ENCODE measurements at regions not wholly inside any gene's neighbourhood (a gene's known extent, or its start where the extent isn't known, plus 50 kb on each side); places are given as distances from the start of the nearest gene placed in this dataset.
"Not testable (repeated sequence)": the region's sequence is repeated elsewhere in the genome, so short reads cannot be mapped to it uniquely, and the experiment has no call there.

GRCh38 chr13:88718781-88719180 lies 1047.6 kb downstream of the SLITRK5 start:
- DNase-seq (ENCODE audit: low read depth) = no peak

GRCh38 chr13:88726075-88726474 lies 1054.9 kb downstream of the SLITRK5 start:
- no peak for DNase-seq (ENCODE audit: low read depth)

DNA sequence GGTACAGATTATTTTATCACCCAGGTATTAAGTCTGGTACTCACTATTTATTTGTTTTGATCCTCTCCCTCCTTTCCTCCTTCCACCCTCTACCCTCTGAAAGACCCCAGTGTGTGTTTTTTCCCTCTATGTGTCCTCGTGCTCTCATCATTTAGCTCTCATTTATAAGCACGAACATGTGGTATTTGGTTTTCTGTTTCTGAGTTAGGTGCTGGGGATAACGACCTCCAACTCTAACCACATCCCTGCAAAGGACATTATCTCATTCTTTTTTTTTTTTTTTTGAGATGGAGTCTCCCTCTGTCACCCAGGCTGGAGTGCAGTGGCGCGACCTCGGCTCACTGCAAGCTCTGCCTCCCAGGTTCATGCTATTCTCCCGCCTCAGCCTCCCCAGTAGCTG lies 1056.1 kb downstream of the SLITRK5 start:
- not testable (repeated sequence) for DNase-seq (ENCODE audit: low read depth)

- DNase-seq (ENCODE audit: low read depth) = no peak
Measured at GRCh38 chr13:88729605-88730004, 1058.4 kb downstream of the SLITRK5 start.

DNA sequence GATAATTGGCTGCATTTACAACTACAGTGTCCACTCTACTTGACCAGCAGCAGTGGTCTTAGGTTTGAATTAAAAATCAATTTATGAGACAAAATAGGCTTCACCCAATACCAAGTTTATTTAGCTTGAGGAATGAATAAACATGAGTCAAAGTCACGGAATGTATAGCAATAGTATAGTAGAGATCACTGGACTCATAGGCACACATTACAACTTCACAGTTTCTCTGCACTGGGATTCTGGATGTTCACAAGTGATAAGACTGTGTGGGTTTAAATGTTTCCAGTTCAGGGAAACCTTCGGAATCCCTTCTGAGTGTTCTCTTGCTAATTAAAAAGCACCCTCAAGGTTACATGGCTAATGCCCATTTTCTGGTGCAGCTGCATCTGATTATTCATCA lies 1064.9 kb downstream of the SLITRK5 start:
- DNase-seq (ENCODE audit: low read depth) = no peak

- no peak for DNase-seq (ENCODE audit: low read depth)
Measured at GRCh38 chr13:88739195-88739594, 1068.0 kb downstream of the SLITRK5 start.

GRCh38 chr13:88744289-88744688 lies 1073.1 kb downstream of the SLITRK5 start:
- DNase-seq (ENCODE audit: low read depth) = no peak

DNA sequence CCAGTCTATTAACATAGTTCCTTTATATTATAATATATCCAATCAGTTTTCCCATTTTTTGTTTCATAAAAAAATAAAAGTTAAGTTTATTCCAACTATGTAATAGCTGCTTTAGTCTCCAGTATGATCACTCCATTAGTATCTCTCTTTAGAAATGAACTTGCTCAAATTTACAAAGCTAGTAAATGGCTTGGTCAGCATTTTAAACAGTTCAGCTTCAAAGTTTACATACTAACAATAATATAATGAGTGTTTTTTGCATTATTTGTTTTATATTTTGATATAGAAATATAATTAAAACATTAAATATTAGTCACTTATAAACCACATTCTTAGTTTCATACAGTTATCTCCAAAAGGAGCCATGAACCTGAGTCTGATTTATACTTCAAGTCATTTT lies 1073.8 kb downstream of the SLITRK5 start:
- no peak for DNase-seq (ENCODE audit: low read depth)

DNA sequence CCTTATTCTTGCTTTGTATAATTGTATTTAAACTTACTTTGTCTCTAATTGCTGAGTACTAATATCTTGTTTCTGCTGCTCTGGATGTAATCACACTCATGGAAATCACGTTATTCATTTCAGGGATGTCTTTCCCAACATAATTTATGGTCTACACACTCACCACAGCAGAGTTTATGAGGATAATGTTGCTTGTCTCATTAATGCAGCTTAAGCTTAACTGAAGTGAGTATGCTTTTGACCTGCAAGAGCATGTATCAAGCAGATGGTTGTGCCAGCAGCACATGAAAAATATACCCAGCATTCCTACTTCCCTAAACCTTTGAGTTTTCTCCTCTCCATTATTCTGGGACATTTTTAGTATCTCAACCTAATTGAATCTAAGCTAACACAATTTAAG lies 1080.9 kb downstream of the SLITRK5 start:
- DNase-seq (ENCODE audit: low read depth) = no peak

DNA sequence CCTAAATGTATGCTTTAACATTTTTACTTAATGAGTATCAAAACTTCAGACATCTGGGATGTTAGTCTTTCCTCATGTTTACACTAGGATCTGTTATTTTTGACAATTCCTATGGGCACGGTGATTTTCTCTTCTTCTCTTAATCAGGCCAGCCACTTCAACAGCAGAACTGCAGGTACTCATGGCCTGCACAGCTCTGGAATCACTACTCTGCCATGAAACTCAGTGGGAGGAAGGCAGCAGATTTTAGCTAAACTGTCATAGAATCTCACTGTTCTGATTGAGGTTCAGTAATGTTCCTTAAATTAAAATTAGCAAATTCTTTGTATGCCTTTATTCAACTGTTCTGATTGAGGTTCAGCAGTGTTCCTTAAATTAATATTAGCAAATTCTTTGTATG lies 1083.0 kb downstream of the SLITRK5 start:
- no peak for DNase-seq (ENCODE audit: low read depth)

DNA sequence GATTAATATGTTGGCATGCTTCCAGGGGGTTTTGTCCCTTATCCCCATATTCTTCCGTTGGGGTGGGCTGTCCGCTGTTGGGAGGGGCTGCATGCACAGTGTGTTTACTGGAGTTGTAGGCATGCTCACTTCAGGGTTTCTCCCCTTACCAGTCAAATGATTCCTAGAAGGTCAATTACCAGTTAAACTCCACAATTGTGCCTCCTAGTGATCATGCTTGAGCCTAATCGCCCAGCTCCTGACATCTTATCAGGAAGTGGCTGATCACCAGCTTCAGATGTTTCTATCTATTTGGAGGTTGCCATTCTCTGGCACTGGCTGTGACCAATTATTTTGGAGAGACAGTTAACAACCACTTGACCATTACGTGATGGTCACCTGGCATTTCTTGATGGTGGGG lies 1090.0 kb downstream of the SLITRK5 start:
- DNase-seq (ENCODE audit: low read depth) = no peak

GRCh38 chr13:88764103-88764502 lies 1092.9 kb downstream of the SLITRK5 start:
- no peak for DNase-seq (ENCODE audit: low read depth)

DNA sequence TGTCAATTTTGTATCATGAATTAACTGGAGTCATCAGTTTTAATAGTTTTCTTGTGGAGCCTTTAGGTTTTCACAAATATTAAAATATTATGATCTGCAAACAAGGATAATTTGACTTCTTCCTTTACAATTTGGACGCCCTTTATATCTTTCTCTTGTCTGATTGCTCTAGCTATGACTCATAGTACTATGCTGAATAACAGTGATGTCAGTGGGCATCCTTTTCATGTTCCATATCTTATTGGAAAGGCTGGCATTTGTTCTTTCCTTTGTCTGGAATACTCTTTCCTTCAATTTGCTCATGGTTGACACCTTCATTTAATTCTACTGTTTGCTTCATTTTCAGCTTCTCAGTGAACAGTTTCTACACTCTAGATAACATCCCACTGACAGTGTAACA lies 1129.3 kb downstream of the SLITRK5 start:
- no peak for DNase-seq (ENCODE audit: low read depth)

GRCh38 chr13:88801361-88801760 lies 1130.2 kb downstream of the SLITRK5 start:
- DNase-seq (ENCODE audit: low read depth) = no peak

GRCh38 chr13:88802886-88803285 lies 1131.7 kb downstream of the SLITRK5 start:
- no peak for DNase-seq (ENCODE audit: low read depth)

DNA sequence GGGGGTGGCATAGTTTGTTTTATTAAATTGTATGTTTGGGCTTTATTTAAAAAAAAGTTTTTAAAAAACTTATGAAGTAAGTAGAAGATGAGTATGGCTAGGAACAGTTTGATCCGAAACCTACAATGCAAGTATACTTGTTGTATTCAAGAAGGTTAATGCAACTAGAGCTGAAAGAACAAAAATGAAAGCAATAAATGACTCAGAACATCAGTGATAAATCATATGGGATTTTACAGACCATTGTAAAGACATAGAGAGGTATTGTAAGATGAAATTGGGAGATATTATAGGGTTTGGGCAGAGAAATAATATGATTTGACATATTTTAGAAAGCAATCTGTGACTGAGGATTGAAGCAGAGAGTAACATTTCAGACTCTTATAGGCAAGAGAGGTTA lies 1135.3 kb downstream of the SLITRK5 start:
- DNase-seq (ENCODE audit: low read depth) = no peak

- DNase-seq (ENCODE audit: low read depth) = no peak
Measured at GRCh38 chr13:88817560-88817959, 1146.4 kb downstream of the SLITRK5 start.

- no peak for DNase-seq (ENCODE audit: low read depth)
Measured at GRCh38 chr13:88823114-88823513, 1151.9 kb downstream of the SLITRK5 start.

DNA sequence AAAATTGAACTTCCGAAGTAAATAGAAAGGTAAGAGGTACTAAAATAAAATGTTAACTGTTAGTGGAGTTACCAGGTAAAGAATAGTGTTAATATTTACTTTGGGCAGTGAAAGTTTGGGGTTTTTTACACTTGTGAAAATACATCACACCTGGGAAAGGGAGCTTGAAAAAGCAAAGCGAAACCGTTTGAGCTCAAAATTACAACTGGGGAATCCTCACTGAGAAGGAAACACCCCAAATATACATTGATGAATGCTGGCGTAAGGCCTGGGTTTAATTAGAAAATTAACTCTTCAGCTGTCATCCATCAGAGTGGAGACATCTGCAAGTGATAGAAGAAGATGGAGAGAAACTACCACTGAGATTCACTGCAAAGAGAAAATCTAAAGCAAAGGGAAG lies 1153.0 kb downstream of the SLITRK5 start:
- DNase-seq (ENCODE audit: low read depth) = no peak

DNA sequence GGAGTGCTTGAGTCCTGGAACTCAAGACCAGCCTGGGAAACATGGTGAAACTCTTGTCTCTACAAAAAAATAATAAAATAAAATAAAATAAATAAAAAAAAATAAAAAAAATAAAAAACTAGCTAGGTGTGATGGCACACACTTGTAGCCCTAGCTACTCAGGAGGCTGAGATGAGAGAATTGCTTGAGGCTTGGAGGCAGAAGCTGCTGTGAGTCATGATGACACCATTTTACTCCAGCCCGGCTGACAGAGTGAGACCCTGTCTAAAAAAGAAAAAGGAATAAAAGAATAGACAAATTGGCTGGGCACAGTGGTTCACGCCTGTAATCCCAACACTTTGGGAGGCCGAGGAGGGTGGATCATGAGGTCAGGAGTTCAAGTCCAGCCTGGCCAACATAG lies 1168.9 kb downstream of the SLITRK5 start:
- no peak for DNase-seq (ENCODE audit: low read depth)

- not testable (repeated sequence) for DNase-seq (ENCODE audit: low read depth)
Measured at GRCh38 chr13:88852293-88852692, 1181.1 kb downstream of the SLITRK5 start.

- no peak for DNase-seq (ENCODE audit: low read depth)
Measured at GRCh38 chr13:88857256-88857655, 1186.1 kb downstream of the SLITRK5 start.

DNA sequence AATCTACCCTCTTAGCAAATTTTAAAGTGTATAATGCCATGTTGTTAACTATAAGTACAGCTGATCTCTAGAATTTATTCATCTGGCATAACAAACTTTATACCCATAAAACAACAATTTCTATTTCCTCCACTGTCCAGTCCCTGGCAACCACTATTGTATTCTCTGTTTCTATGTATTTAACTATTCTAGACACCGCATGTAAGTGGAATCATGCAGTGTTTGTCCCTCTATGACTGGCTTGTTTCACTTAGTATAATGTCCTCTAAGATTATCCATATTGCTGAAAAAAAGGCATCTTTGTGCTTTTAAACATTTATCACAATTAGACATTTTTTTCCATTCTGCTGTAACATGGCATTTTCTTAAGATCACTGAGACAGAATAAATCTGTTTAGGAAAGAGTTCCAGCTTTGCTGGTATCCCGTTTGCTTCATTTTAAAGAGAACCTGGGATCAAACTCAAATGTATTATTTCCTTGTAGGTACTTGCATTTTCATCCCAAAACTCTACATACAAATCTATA lies 1191.0 kb downstream of the SLITRK5 start:
- no peak for DNase-seq (ENCODE audit: low read depth)

- DNase-seq (ENCODE audit: low read depth) = no peak
Measured at GRCh38 chr13:88863116-88863515, 1191.9 kb downstream of the SLITRK5 start.

- DNase-seq (ENCODE audit: low read depth) = no peak
Measured at GRCh38 chr13:88866195-88866594, 1195.0 kb downstream of the SLITRK5 start.
